Thyroid gland (tissue), 4 donors: ENCODE measurements at regions not wholly inside any gene's neighbourhood (a gene's known extent, or its start where the extent isn't known, plus 50 kb on each side); places are given as distances from the start of the nearest gene placed in this dataset.

Source experiments
- POLR2A ChIP-seq, 2 donors: fragments of 450-650 bp; IDR thresholded peaks; one replicate each; pipeline ENCODE4 v1.6.1; 2017; ENCODE audit warnings: antibody characterized with exemption in 2 of 2, mild to moderate bottlenecking in 2 of 2, moderate library complexity in 1 of 2
- TF ChIP-seq, protein P1 (sequence below), 6 experiments: fragments of 200-600 bp in 3 of 6; fragments of 450-650 bp in 3 of 6; sonication (generic) in 3 of 6; IDR thresholded peaks; one replicate each; pipeline ENCODE4 v1.5.1; 2016 to 2019; ENCODE audit warnings: antibody characterized with exemption in 6 of 6, mild to moderate bottlenecking in 2 of 6, inconsistent platforms in 1 of 6, moderate library complexity in 1 of 6

DNA sequence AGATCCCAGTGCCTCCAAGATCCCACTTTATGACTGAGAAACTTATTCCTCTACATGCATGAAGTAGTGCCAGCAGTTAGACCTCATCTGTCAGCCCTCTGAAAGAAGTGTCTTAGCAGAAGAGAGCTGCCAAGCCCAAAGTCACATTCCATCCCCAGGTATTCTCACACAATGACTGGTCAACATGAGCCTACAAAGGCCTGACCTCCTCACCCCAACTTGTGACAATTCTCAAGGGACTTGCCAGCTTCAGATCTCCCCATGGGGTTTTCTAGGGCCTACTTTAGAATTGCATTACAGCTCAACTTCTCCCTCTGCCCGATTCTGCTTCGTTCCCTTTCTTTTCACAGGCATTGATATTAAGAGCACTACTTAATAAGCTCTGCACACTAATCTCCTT lies 393.8 kb upstream of the SLC30A5 start:
- TF ChIP-seq, protein P1, sequence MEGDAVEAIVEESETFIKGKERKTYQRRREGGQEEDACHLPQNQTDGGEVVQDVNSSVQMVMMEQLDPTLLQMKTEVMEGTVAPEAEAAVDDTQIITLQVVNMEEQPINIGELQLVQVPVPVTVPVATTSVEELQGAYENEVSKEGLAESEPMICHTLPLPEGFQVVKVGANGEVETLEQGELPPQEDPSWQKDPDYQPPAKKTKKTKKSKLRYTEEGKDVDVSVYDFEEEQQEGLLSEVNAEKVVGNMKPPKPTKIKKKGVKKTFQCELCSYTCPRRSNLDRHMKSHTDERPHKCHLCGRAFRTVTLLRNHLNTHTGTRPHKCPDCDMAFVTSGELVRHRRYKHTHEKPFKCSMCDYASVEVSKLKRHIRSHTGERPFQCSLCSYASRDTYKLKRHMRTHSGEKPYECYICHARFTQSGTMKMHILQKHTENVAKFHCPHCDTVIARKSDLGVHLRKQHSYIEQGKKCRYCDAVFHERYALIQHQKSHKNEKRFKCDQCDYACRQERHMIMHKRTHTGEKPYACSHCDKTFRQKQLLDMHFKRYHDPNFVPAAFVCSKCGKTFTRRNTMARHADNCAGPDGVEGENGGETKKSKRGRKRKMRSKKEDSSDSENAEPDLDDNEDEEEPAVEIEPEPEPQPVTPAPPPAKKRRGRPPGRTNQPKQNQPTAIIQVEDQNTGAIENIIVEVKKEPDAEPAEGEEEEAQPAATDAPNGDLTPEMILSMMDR (IDR thresholded peaks at IDR 0.05), result no peak
- no peak for TF ChIP-seq POLR2A (IDR thresholded peaks at IDR 0.05)
